ENCODE measurements at regions not wholly inside any gene's neighbourhood (a gene's known extent, or its start where the extent isn't known, plus 50 kb on each side); places are given as distances from the start of the nearest gene placed in this dataset.

GRCh38 chr22:48536541-48537342 is 1290.9 kb downstream of the BRD1 start:
- no peak for DNase-seq (ENCODE audit: low spot score)

GRCh38 chr22:48535868-48536540 is 1291.7 kb downstream of the BRD1 start:
- no peak for DNase-seq (ENCODE audit: low spot score)
- intact Hi-C loops (cut with DNase I): no loop called here

More at GRCh38 chr22:48536541-48537342, 1290.9 kb downstream of the BRD1 start:
- intact Hi-C loops (cut with DNase I): no loop called here

GRCh38 chr22:48534395-48534958 is 1293.2 kb downstream of the BRD1 start:
- intact Hi-C loops (cut with DNase I): no loop called here
- no peak for DNase-seq (ENCODE audit: low spot score)

- intact Hi-C loops (cut with DNase I): no loop called here
- DNase-seq (ENCODE audit: low spot score): no peak
Observed at GRCh38 chr22:48532986-48533385, 1294.7 kb downstream of the BRD1 start.

GRCh38 chr22:48531761-48532435 is 1295.8 kb downstream of the BRD1 start:
- intact Hi-C loops (cut with DNase I): no loop called here

GRCh38 chr22:48531108-48531507 is 1296.6 kb downstream of the BRD1 start:
- intact Hi-C loops (cut with DNase I): no loop called here
- DNase-seq (ENCODE audit: low spot score): no peak

More at GRCh38 chr22:48531761-48532435, 1295.8 kb downstream of the BRD1 start:
- DNase-seq (ENCODE audit: low spot score): no peak

- intact Hi-C loops (cut with DNase I): no loop called here
- no peak for DNase-seq (ENCODE audit: low spot score)
Observed at GRCh38 chr22:48530666-48531065, 1297.0 kb downstream of the BRD1 start.

GRCh38 chr22:48528221-48528915 is 1299.3 kb downstream of the BRD1 start:
- intact Hi-C loops (cut with DNase I): no loop called here
- no peak for DNase-seq (ENCODE audit: low spot score)

GRCh38 chr22:48523761-48524160 is 1303.9 kb downstream of the BRD1 start:
- intact Hi-C loops (cut with DNase I): no loop called here
- DNase-seq (ENCODE audit: low spot score): no peak

- intact Hi-C loops (cut with DNase I): no loop called here
- no peak for DNase-seq (ENCODE audit: low spot score)
Observed at GRCh38 chr22:48523091-48523490, 1304.6 kb downstream of the BRD1 start.

GRCh38 chr22:48522271-48522670 is 1305.4 kb downstream of the BRD1 start:
- intact Hi-C loops (cut with DNase I): no loop called here
- DNase-seq (ENCODE audit: low spot score): no peak

GRCh38 chr22:48520884-48521588 is 1306.6 kb downstream of the BRD1 start:
- intact Hi-C loops (cut with DNase I): no loop called here
- DNase-seq (ENCODE audit: low spot score): no peak

GRCh38 chr22:48520207-48520606 is 1307.5 kb downstream of the BRD1 start:
- DNase-seq (ENCODE audit: low spot score): no peak
- intact Hi-C loops (cut with DNase I): no loop called here

- no peak for DNase-seq (ENCODE audit: low spot score)
- intact Hi-C loops (cut with DNase I): no loop called here
Observed at GRCh38 chr22:48517039-48518030, 1310.3 kb downstream of the BRD1 start.

GRCh38 chr22:48516571-48516970 is 1311.1 kb downstream of the BRD1 start:
- no peak for DNase-seq (ENCODE audit: low spot score)
- intact Hi-C loops (cut with DNase I): no loop called here

- DNase-seq (ENCODE audit: low spot score): no peak
- intact Hi-C loops (cut with DNase I): no loop called here
Observed at GRCh38 chr22:48515571-48516200, 1312.0 kb downstream of the BRD1 start.

- intact Hi-C loops (cut with DNase I): no loop called here
- no peak for DNase-seq (ENCODE audit: low spot score)
Observed at GRCh38 chr22:48513929-48514328, 1313.7 kb downstream of the BRD1 start.
